GM04503 (cell line): ENCODE measurements at regions not wholly inside any gene's neighbourhood (a gene's known extent, or its start where the extent isn't known, plus 50 kb on each side); places are given as distances from the start of the nearest gene placed in this dataset.
A peak's percentile ranks its signal among the peaks of the same experiment; 100 is the strongest.

Experiments used
- DNase-seq: peaks from one replicate; pipeline ENCODE4 v3.0.0-alpha.2; 2012; ENCODE audit warnings: low read depth

GRCh38 chr6:122524056-122524455 lies 52.4 kb upstream of the SERINC1 start:
- DNase-seq = no peak

DNA sequence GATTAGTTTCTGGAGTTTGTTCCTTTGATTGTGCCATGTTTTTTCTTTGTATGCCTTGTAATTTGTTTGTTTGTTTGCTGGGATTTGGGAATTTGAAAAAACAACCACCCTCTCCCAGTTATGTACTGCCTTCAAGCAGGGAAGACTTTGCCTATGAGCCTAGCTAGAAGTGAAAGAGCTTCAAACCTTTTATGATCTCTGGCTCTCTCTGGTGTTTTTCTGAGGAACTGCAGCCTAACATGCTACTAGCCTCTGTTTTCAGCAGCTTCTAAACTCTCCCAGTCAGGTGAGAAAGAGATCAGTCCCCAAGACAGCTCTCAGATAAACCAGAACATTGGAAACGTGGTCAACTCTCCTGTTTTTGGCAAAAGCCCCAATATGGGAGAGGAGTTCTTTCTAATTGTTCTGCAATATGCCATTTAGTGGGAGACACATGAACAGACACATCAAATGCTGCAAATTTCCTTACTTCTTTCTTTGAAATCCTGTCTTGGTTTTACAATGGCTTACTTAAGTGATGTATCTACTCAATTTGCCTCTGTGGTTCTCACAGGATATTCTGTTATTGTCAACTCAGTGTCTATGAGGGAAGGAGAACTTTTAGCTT lies 58.9 kb upstream of the SERINC1 start:
- DNase-seq = peak; percentile 27

- no peak for DNase-seq
These were observed 61.9 kb upstream of the PKIB start for GRCh38 chr6:122548281-122548680.

DNA sequence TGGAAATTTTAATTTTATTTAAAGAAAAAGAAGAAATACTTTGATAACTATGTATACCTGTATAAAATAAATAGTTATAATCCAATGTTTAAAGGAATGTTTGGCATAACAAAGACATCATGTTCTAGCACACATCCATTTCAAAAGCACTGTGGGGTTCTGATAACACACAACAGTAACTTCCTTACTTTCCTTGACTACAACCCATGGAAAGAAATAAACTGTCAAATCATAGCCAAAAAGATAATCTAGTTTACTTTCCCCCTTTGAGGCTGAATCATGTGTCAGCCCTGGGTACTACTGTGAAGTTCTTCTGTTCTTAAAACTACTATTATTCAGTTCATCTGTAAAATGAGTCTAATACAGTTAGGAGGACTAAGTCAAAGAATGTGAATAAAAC lies 61.4 kb upstream of the PKIB start:
- DNase-seq = no peak

- no peak for DNase-seq
These were observed 56.5 kb upstream of the PKIB start for GRCh38 chr6:122553697-122554096.

- DNase-seq = no peak
These were observed 54.6 kb upstream of the PKIB start for GRCh38 chr6:122555561-122555960.

GRCh38 chr6:122558080-122558479 lies 52.1 kb upstream of the PKIB start:
- no peak for DNase-seq
